MM.1S (cell line): ENCODE measurements at regions not wholly inside any gene's neighbourhood (a gene's known extent, or its start where the extent isn't known, plus 50 kb on each side); places are given as distances from the start of the nearest gene placed in this dataset.

Experiments
- DNase-seq: peaks from one replicate; pipeline ENCODE4 v3.0.0-alpha.2; 2015
- H2AFZ ChIP-seq: fragments of 300-600 bp; sonication (generic); 2 replicates; pipeline ENCODE4 v1.6.0; 2016; ENCODE audit warnings: antibody characterized with exemption, low read length
- H3F3A ChIP-seq: fragments of 300-600 bp; sonication (generic); 2 replicates; pipeline ENCODE4 v1.6.1; 2016; ENCODE audit warnings: mild to moderate bottlenecking, antibody characterized with exemption, low read length, moderate library complexity, mixed read lengths; ENCODE audit not compliant: insufficient read depth
- H3K27ac ChIP-seq: fragments of 300-600 bp; sonication (generic); 2 replicates; pipeline ENCODE4 v1.5.1; 2016; ENCODE audit warnings: mild to moderate bottlenecking, low read length
- H3K27me3 ChIP-seq: fragments of 300-600 bp; sonication (generic); replicated peaks from 2 replicates; pipeline ENCODE4 v1.6.0; 2016; ENCODE audit warnings: low read length; ENCODE audit not compliant: insufficient read depth
- H3K36me3 ChIP-seq: fragments of 300-600 bp; sonication (generic); replicated peaks from 2 replicates; pipeline ENCODE4 v1.6.1; 2016; ENCODE audit warnings: mild to moderate bottlenecking, low read length, mixed read lengths; ENCODE audit not compliant: insufficient read depth
- H3K4me1 ChIP-seq: fragments of 300-600 bp; sonication (generic); 2 replicates; pipeline ENCODE4 v1.6.1; 2016; ENCODE audit warnings: low read length, mixed read lengths
- H3K4me2 ChIP-seq: fragments of 300-600 bp; sonication (generic); 2 replicates; pipeline ENCODE4 v1.6.0; 2016; ENCODE audit warnings: low read depth, low read length
- H3K4me3 ChIP-seq: fragments of 300-600 bp; sonication (generic); 2 replicates; pipeline ENCODE4 v1.5.1; 2016; ENCODE audit warnings: low read length, mixed read lengths
- H3K79me2 ChIP-seq: fragments of 300-600 bp; sonication (generic); 2 replicates; pipeline ENCODE4 v1.6.1; 2016; ENCODE audit warnings: mixed run types, low read length, mixed read lengths
- H3K9ac ChIP-seq: fragments of 300-600 bp; sonication (generic); 2 replicates; pipeline ENCODE4 v1.6.1; 2016; ENCODE audit warnings: low read length, mixed read lengths
- H3K9me2 ChIP-seq: fragments of 300-600 bp; sonication (generic); replicated peaks from 2 replicates; pipeline ENCODE4 v1.6.1; 2016; ENCODE audit warnings: mild to moderate bottlenecking, low read length, mixed read lengths; ENCODE audit not compliant: insufficient read depth
- H3K9me3 ChIP-seq: fragments of 300-600 bp; sonication (generic); replicated peaks from 2 replicates; pipeline ENCODE4 v1.6.1; 2016; ENCODE audit warnings: mild to moderate bottlenecking, low read length, mixed read lengths; ENCODE audit not compliant: insufficient read depth
- H4K20me1 ChIP-seq: fragments of 300-600 bp; sonication (generic); 2 replicates; pipeline ENCODE4 v1.6.1; 2016; ENCODE audit warnings: mild to moderate bottlenecking, low read length, moderate library complexity, mixed read lengths; ENCODE audit not compliant: insufficient read depth
- CTCF ChIP-seq: fragments of 300-600 bp; sonication (generic); IDR thresholded peaks from 2 replicates; pipeline ENCODE4 v1.5.1; 2016; ENCODE audit warnings: antibody characterized with exemption, low read length, mixed read lengths
- EZH2 ChIP-seq: fragments of 300-600 bp; sonication (generic); optimal IDR thresholded peaks from 2 replicates; pipeline ENCODE3; 2017; ENCODE audit warnings: low read depth, mild to moderate bottlenecking, antibody characterized with exemption, low read length, mixed read lengths
- EZH2phosphoT487 ChIP-seq: fragments of 300-600 bp; sonication (generic); IDR thresholded peaks from 2 replicates; pipeline ENCODE4 v1.6.1; 2018; ENCODE audit warnings: antibody characterized with exemption, low read length

- Histone ChIP-seq H3K4me3 (no peak overlapping the region), H2AFZ (no peak overlapping the region), H3K9me3 (no peaks in the 10 kb centered on the region), H3K9me2 (no peaks in the 10 kb centered on the region), H3K4me1 (no peaks in the 10 kb centered on the region), H3K79me2 (no peaks in the 10 kb centered on the region), H3K27ac (no peak overlapping the region), H3K36me3 (no peaks in the 10 kb centered on the region), H4K20me1 (no peaks in the 10 kb centered on the region), H3F3A (no peaks in the 10 kb centered on the region), H3K27me3 (no peaks in the 10 kb centered on the region), H3K9ac (no peak overlapping the region), H3K4me2 (no peak overlapping the region)
- no peak for TF ChIP-seq EZH2phosphoT487
- no peak for TF ChIP-seq CTCF
- no peak for TF ChIP-seq EZH2
- DNase-seq: no peak
Observed at GRCh38 chr18:78900938-78901909, 78.4 kb upstream of the SALL3 start.

- Histone ChIP-seq H3K9me3 (no peaks in the 10 kb centered on the region), H3K4me2 (no peak overlapping the region), H2AFZ (no peak overlapping the region), H3K27me3 (no peaks in the 10 kb centered on the region), H3F3A (no peaks in the 10 kb centered on the region), H4K20me1 (no peaks in the 10 kb centered on the region), H3K4me3 (no peak overlapping the region), H3K9ac (no peak overlapping the region), H3K9me2 (no peaks in the 10 kb centered on the region), H3K4me1 (no peaks in the 10 kb centered on the region), H3K27ac (no peak overlapping the region), H3K36me3 (no peaks in the 10 kb centered on the region), H3K79me2 (no peaks in the 10 kb centered on the region)
- no peak for DNase-seq
- TF ChIP-seq CTCF (no peak), EZH2 (no peak), EZH2phosphoT487 (no peak)
Observed at GRCh38 chr18:78901923-78902794, 77.5 kb upstream of the SALL3 start.

GRCh38 chr18:78902795-78903435 lies 76.7 kb upstream of the SALL3 start:
- Histone ChIP-seq H3K79me2 (no peaks in the 10 kb centered on the region), H4K20me1 (no peaks in the 10 kb centered on the region), H3K4me1 (no peaks in the 10 kb centered on the region), H3F3A (no peaks in the 10 kb centered on the region), H3K36me3 (no peaks in the 10 kb centered on the region), H3K4me3 (no peak overlapping the region), H3K9me2 (no peaks in the 10 kb centered on the region), H3K4me2 (no peak overlapping the region), H2AFZ (no peak overlapping the region), H3K27me3 (no peaks in the 10 kb centered on the region), H3K9me3 (no peaks in the 10 kb centered on the region), H3K9ac (no peak overlapping the region), H3K27ac (no peak overlapping the region)
- TF ChIP-seq EZH2phosphoT487: no peak
- TF ChIP-seq CTCF: no peak
- no peak for TF ChIP-seq EZH2
- no peak for DNase-seq
